SK-N-MC (cell line): ENCODE measurements at regions not wholly inside any gene's neighbourhood (a gene's known extent, or its start where the extent isn't known, plus 50 kb on each side); places are given as distances from the start of the nearest gene placed in this dataset.
"Not testable (repeated sequence)": the region's sequence is repeated elsewhere in the genome, so short reads cannot be mapped to it uniquely, and the experiment has no call there.

Experiments
- DNase-seq: peaks from one replicate; pipeline ENCODE4 v3.0.0-alpha.2; 2011; ENCODE audit warnings: low read depth, low spot score
- H3K27ac ChIP-seq: fragments of 200-600 bp; sonication (generic); 2 replicates; pipeline ENCODE4 v1.5.1; 2016; ENCODE audit warnings: mixed run types
- H3K36me3 ChIP-seq: fragments of 200-600 bp; sonication (generic); 2 replicates; pipeline ENCODE4 v1.6.1; 2017; ENCODE audit warnings: antibody characterized with exemption, low read length, mixed read lengths; ENCODE audit not compliant: insufficient read depth
- H3K4me3 ChIP-seq: fragments of 200-600 bp; sonication (generic); 2 replicates; pipeline ENCODE4 v1.5.1; 2016
- H3K9ac ChIP-seq: fragments of 200-600 bp; sonication (generic); 2 replicates; pipeline ENCODE4 v1.8.0; 2017; ENCODE audit warnings: mixed run types, mixed read lengths; ENCODE audit not compliant: insufficient read length
- H3K9me3 ChIP-seq: fragments of 200-600 bp; sonication (generic); 2 replicates; pipeline ENCODE4 v1.6.1; 2017; ENCODE audit warnings: low read depth, mild to moderate bottlenecking, antibody characterized with exemption, low read length, moderate library complexity, mixed read lengths

DNA sequence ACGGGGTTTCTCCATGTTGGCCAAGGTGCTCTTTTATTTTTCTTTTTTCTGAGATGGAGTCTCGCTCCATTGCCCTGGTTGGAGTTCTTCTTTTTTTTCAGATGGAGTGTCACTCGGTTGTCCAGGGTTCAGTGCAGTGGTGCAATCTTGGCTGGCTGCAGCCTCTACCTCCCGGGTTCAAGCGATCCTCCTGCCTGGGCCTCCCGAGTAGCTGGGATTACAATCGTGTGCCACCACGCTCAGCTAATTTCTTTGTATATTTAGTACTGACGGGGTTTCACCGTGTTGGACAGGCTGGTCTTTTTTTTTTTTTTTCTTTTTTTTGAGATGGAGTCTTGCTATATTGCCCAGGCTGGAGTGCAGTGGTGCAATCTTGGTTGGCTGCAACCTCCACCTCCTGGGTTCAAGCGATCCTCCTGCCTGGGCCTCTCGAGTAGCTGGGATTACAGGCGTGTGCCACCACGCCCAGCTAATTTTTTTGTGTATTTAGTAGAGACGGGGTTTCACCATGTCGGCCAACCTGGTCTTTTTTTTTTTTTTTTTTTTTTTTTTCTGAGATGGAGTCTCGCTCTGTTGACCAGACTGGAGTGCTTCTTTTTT lies 2810.1 kb downstream of the RPIA start:
- H3K9ac ChIP-seq, H3K9me3 ChIP-seq, H3K36me3 ChIP-seq, DNase-seq, H3K27ac ChIP-seq, H3K4me3 ChIP-seq: not testable (repeated sequence)

GRCh38 chr2:91503572-91503958 lies 2812.1 kb downstream of the RPIA start:
- H3K36me3 ChIP-seq, H3K9ac ChIP-seq, DNase-seq, H3K27ac ChIP-seq, H3K4me3 ChIP-seq, H3K9me3 ChIP-seq: not testable (repeated sequence)

GRCh38 chr2:91503959-91504741 lies 2812.7 kb downstream of the RPIA start:
- not testable (repeated sequence) for H3K9me3 ChIP-seq, DNase-seq, H3K27ac ChIP-seq, H3K4me3 ChIP-seq, H3K36me3 ChIP-seq, H3K9ac ChIP-seq

- not testable (repeated sequence) for H3K27ac ChIP-seq, H3K4me3 ChIP-seq, H3K36me3 ChIP-seq, H3K9ac ChIP-seq, H3K9me3 ChIP-seq, DNase-seq
Observed at GRCh38 chr2:91508816-91509215, 2817.3 kb downstream of the RPIA start.

DNA sequence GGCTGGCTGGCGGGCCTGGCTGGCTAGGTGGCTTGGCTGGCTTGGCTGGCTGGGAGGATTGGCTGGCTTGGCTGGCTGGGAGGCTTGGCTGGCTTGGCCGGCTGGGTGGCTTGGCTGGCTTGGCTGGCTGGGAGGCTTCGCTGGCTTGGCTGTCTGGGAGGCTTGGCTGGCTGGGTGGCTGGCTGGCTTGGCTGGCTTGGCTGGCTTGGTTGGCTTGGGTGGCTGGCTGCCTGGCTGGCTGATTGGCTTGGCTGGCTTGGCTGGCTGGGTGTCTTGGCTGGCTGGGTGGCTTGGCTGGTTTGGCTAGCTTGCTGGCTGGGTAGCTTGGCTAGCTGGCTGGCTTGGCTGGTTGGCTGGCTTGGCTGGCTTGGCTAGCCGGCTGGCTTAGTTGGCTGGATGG lies 2817.8 kb downstream of the RPIA start:
- not testable (repeated sequence) for DNase-seq, H3K9ac ChIP-seq, H3K4me3 ChIP-seq, H3K36me3 ChIP-seq, H3K27ac ChIP-seq, H3K9me3 ChIP-seq

DNA sequence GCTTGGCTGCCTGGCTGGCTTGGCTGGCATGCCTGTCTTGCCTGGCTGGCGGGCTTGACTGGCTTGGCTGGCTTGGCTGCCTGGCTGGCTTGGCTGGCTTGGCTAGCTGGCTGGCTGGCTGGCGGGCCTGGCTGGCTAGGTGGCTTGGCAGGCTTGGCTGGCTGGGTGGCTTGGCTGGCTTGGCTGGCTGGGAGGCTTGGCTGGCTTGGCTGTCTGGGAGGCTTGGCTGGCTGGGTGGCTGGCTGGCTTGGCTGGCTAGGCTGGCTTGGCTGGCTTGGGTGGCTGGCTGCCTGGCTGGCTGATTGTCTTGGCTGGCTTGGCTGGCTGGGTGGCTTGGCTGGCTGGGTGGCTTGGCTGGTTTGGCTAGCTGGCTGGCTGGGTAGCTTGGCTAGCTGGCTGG lies 2819.7 kb downstream of the RPIA start:
- H3K4me3 ChIP-seq, H3K36me3 ChIP-seq, H3K9me3 ChIP-seq, H3K9ac ChIP-seq, DNase-seq, H3K27ac ChIP-seq: not testable (repeated sequence)

DNA sequence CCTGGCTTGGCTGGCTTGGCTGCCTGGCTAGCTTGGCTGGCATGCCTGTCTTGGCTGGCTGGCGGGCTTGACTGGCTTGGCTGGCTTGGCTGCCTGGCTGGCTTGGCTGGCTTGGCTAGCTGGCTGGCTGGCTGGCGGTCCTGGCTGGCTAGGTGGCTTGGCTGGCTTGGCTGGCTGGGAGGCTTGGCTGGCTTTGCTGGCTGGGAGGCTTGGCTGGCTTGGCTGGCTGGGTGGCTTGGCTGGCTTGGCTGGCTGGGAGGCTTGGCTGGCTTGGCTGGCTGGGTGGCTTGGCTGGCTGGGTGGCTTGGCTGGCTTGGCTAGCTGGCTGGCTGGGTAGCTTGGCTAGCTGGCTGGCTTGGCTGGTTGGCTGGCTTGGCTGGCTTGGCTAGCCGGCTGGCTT lies 2824.5 kb downstream of the RPIA start:
- H3K9me3 ChIP-seq, H3K36me3 ChIP-seq, H3K4me3 ChIP-seq, H3K9ac ChIP-seq, H3K27ac ChIP-seq, DNase-seq: not testable (repeated sequence)

GRCh38 chr2:91516669-91517068 lies 2825.2 kb downstream of the RPIA start:
- H3K36me3 ChIP-seq, H3K4me3 ChIP-seq, H3K9ac ChIP-seq, DNase-seq, H3K27ac ChIP-seq, H3K9me3 ChIP-seq: not testable (repeated sequence)

- not testable (repeated sequence) for H3K9ac ChIP-seq, DNase-seq, H3K4me3 ChIP-seq, H3K36me3 ChIP-seq, H3K9me3 ChIP-seq, H3K27ac ChIP-seq
Observed at GRCh38 chr2:91517846-91518245, 2826.4 kb downstream of the RPIA start.

GRCh38 chr2:91518361-91518981 lies 2827.0 kb downstream of the RPIA start:
- DNase-seq, H3K4me3 ChIP-seq, H3K9ac ChIP-seq, H3K36me3 ChIP-seq, H3K27ac ChIP-seq, H3K9me3 ChIP-seq: not testable (repeated sequence)

- H3K27ac ChIP-seq, H3K4me3 ChIP-seq, DNase-seq, H3K9ac ChIP-seq, H3K9me3 ChIP-seq, H3K36me3 ChIP-seq: not testable (repeated sequence)
Observed at GRCh38 chr2:91519359-91519758, 2827.9 kb downstream of the RPIA start.

DNA sequence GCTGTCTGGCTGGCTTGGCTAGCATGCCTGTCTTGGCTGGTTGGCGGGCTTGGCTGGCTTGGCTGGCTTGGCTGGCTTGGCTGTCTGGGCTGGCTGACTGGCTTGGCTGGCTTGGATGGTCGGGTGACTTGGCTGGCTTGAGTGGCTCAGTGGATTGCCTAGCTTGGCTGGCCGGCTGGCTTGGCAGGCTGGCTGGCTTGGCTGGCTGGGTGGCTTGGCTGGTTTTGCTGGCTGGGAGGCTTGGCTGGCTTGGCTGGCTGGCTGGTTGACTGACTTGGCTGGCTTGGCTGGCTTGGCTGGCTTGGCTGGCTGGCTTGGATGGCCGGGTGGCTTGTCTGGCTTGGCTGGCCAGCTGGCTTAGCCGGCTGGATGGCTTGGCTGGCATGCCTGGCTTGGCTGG lies 2828.4 kb downstream of the RPIA start:
- H3K36me3 ChIP-seq, H3K4me3 ChIP-seq, H3K9ac ChIP-seq, H3K27ac ChIP-seq, DNase-seq, H3K9me3 ChIP-seq: not testable (repeated sequence)

GRCh38 chr2:91520523-91520922 lies 2829.1 kb downstream of the RPIA start:
- not testable (repeated sequence) for H3K4me3 ChIP-seq

DNA sequence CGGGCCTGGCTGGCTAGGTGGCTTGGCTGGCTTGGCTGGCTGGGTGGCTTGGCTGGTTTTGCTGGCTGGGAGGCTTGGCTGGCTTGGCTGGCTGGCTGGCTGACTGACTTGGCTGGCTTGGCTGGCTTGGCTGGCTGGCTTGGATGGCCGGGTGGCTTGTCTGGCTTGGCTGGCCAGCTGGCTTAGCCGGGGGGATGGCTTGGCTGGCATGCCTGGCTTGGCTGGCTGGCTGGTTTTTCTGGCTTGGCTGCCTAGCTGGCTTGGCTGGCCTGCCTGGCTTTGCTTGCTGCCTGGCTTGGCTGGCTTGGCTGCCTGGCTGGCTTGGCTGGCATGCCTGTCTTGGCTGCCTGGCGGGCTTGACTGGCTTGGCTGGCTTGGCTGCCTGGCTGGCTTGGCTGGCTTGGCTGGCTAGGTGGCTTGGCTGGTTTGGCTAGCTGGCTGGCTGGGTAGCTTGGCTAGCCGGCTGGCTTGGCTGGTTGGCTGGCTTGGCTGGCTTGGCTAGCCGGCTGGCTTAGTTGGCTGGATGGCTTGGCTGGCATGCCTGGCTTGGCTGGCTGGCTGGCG lies 2829.6 kb downstream of the RPIA start:
- H3K9ac ChIP-seq, DNase-seq, H3K4me3 ChIP-seq, H3K27ac ChIP-seq, H3K36me3 ChIP-seq, H3K9me3 ChIP-seq: not testable (repeated sequence)

More at GRCh38 chr2:91520523-91520922, 2829.1 kb downstream of the RPIA start:
- not testable (repeated sequence) for H3K27ac ChIP-seq, H3K36me3 ChIP-seq, H3K9ac ChIP-seq, DNase-seq, H3K9me3 ChIP-seq
